ENCODE measurements at regions not wholly inside any gene's neighbourhood (a gene's known extent, or its start where the extent isn't known, plus 50 kb on each side); places are given as distances from the start of the nearest gene placed in this dataset.
A peak's percentile ranks its signal among the peaks of the same experiment; 100 is the strongest.

DNA sequence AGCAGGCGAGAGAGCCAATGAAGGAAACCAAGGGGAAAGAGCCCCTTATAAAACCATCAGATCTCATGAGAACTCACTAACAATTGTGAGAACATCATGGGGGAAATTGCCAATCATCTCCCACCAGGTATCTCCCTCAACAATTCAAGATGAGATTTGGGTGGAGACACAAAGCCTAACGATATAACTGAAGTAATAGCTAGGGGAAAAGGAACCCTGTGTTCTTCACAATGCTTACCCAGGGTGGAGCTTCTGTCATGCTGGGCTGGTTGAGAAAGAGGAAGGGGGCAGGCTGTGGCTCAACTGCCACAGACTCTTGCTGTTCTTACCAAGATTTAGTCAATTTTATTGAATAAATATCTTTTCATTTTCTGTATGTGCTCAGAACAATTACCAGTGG, 392.1 kb upstream of the HS6ST1 start:
- TF ChIP-seq TCF7 (CRISPR knock-in tag; IDR thresholded peaks at IDR 0.05; ENCODE audit: low read depth): no peak
- TF ChIP-seq, protein P1, sequence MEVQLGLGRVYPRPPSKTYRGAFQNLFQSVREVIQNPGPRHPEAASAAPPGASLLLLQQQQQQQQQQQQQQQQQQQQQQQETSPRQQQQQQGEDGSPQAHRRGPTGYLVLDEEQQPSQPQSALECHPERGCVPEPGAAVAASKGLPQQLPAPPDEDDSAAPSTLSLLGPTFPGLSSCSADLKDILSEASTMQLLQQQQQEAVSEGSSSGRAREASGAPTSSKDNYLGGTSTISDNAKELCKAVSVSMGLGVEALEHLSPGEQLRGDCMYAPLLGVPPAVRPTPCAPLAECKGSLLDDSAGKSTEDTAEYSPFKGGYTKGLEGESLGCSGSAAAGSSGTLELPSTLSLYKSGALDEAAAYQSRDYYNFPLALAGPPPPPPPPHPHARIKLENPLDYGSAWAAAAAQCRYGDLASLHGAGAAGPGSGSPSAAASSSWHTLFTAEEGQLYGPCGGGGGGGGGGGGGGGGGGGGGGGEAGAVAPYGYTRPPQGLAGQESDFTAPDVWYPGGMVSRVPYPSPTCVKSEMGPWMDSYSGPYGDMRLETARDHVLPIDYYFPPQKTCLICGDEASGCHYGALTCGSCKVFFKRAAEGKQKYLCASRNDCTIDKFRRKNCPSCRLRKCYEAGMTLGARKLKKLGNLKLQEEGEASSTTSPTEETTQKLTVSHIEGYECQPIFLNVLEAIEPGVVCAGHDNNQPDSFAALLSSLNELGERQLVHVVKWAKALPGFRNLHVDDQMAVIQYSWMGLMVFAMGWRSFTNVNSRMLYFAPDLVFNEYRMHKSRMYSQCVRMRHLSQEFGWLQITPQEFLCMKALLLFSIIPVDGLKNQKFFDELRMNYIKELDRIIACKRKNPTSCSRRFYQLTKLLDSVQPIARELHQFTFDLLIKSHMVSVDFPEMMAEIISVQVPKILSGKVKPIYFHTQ (CRISPR knock-in tag; IDR thresholded peaks at IDR 0.05): no peak
- no peak for TF ChIP-seq TEAD4 (CRISPR knock-in tag; IDR thresholded peaks at IDR 0.05)
- no peak for TF ChIP-seq ZNF396 (CRISPR knock-in tag; IDR thresholded peaks at IDR 0.05; ENCODE audit: borderline replicate concordance)
- no peak for TF ChIP-seq ZNF317 (CRISPR knock-in tag; IDR thresholded peaks at IDR 0.05; ENCODE audit: borderline replicate concordance, low read depth)
- ChIA-PET CTCF (interaction anchor here (1.2 to 1.3 kb wide), 2 partner anchors 30 to 66 kb away, joined by 3 to 4 read pairs; no protein-coding TSS in a partner anchor), POLR2A (no interaction called here)
- Mint-ChIP-seq H3K9me3 (peaks cover 44% of the 10 kb centered on the region), H3K4me3 (no peak overlapping the region), H3K27me3 (ENCODE audit: low read depth) (peaks cover 9% of the 10 kb centered on the region; the same call in 1 of the 2 replicates), H3K36me3 (peaks cover 36% of the 10 kb centered on the region), H3K27ac (no peak overlapping the region), H3K4me1 (no peaks in the 10 kb centered on the region; the same call in 1 of the 2 replicates)
- no peak for DNase-seq (ENCODE audit: low spot score)
- ATAC-seq: no peak

DNA sequence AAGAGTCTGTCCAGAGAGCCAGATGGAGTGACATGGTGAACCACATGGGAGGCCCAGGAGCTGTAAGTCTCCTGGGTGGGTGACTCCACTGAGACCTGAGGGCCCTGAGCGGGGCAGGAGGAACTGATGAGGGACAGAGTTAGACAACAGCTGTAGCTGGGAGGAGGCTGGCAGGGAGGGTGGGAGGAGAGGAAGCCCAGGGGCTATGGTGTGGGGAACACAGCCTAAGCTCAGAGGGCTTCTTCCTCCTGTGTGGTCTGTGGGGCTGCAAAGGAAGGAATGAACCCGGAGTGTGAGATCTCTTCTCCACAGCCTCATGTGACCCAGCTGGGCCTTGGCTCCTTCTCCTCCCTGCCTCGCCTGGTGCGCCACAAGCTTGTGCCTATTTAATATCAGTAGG, 395.6 kb upstream of the HS6ST1 start:
- ATAC-seq (no peak), DNase-seq (ENCODE audit: low spot score) (no peak)
- Mint-ChIP-seq H3K27me3 (ENCODE audit: low read depth) (no peaks in the 10 kb centered on the region; the same call in 1 of the 2 replicates), H3K36me3 (peaks cover 9% of the 10 kb centered on the region), H3K9me3 (peaks cover 15% of the 10 kb centered on the region), H3K27ac (no peak overlapping the region), H3K4me3 (no peak overlapping the region), H3K4me1 (peaks cover 2% of the 10 kb centered on the region; the same call in 1 of the 2 replicates)
- ChIA-PET CTCF (interaction anchor here (0.8 to 2.3 kb wide), 3 partner anchors 22 to 356 kb away, joined by 3 to 6 read pairs (median 4); no protein-coding TSS in a partner anchor), POLR2A (no interaction called here)
- TF ChIP-seq, protein P2, sequence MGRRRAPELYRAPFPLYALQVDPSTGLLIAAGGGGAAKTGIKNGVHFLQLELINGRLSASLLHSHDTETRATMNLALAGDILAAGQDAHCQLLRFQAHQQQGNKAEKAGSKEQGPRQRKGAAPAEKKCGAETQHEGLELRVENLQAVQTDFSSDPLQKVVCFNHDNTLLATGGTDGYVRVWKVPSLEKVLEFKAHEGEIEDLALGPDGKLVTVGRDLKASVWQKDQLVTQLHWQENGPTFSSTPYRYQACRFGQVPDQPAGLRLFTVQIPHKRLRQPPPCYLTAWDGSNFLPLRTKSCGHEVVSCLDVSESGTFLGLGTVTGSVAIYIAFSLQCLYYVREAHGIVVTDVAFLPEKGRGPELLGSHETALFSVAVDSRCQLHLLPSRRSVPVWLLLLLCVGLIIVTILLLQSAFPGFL (CRISPR knock-in tag; IDR thresholded peaks at IDR 0.05; ENCODE audit: borderline replicate concordance): no peak
- TF ChIP-seq, protein P3, sequence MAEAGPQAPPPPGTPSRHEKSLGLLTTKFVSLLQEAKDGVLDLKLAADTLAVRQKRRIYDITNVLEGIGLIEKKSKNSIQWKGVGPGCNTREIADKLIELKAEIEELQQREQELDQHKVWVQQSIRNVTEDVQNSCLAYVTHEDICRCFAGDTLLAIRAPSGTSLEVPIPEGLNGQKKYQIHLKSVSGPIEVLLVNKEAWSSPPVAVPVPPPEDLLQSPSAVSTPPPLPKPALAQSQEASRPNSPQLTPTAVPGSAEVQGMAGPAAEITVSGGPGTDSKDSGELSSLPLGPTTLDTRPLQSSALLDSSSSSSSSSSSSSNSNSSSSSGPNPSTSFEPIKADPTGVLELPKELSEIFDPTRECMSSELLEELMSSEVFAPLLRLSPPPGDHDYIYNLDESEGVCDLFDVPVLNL (CRISPR knock-in tag; IDR thresholded peaks at IDR 0.05; ENCODE audit: borderline replicate concordance, low read depth): no peak
- TF ChIP-seq, protein P4, sequence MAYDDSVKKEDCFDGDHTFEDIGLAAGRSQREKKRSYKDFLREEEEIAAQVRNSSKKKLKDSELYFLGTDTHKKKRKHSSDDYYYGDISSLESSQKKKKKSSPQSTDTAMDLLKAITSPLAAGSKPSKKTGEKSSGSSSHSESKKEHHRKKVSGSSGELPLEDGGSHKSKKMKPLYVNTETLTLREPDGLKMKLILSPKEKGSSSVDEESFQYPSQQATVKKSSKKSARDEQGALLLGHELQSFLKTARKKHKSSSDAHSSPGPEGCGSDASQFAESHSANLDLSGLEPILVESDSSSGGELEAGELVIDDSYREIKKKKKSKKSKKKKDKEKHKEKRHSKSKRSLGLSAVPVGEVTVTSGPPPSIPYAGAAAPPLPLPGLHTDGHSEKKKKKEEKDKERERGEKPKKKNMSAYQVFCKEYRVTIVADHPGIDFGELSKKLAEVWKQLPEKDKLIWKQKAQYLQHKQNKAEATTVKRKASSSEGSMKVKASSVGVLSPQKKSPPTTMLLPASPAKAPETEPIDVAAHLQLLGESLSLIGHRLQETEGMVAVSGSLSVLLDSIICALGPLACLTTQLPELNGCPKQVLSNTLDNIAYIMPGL (CRISPR knock-in tag; IDR thresholded peaks at IDR 0.05): no peak
- TF ChIP-seq FOXK1 (CRISPR knock-in tag; IDR thresholded peaks at IDR 0.05) (no peak), ZSCAN18 (CRISPR knock-in tag; IDR thresholded peaks at IDR 0.05) (no peak), GTF2I (CRISPR knock-in tag; conservative IDR thresholded peaks at IDR 0.05) (no peak)

- Mint-ChIP-seq H3K4me1 (peaks cover 2% of the 10 kb centered on the region; the same call in 1 of the 2 replicates), H3K9me3 (peaks cover 10% of the 10 kb centered on the region), H3K36me3 (peaks cover 3% of the 10 kb centered on the region), H3K27ac (no peak overlapping the region), H3K4me3 (no peak overlapping the region), H3K27me3 (ENCODE audit: low read depth) (no peaks in the 10 kb centered on the region; the same call in 1 of the 2 replicates)
- DNase-seq (ENCODE audit: low spot score) (peak; percentile 55), ATAC-seq (peak; percentile 86)
- CTCF ChIA-PET: interaction anchor here (0.9 to 2.3 kb wide), 3 partner anchors 22 to 71 kb away, joined by 4 to 6 read pairs (median 4); no protein-coding TSS in a partner anchor
- POLR2A ChIA-PET: no interaction called here
- TF ChIP-seq NFATC4 (CRISPR knock-in tag; IDR thresholded peaks at IDR 0.05) (no peak), NFYB (CRISPR knock-in tag; conservative IDR thresholded peaks at IDR 0.05; ENCODE audit: low read depth) (no peak; the same call in 1 of the 2 replicates), GRHL2 (CRISPR knock-in tag; IDR thresholded peaks at IDR 0.05; ENCODE audit: insufficient replicate concordance, severe bottlenecking) (no peak), ZNF317 (CRISPR knock-in tag; IDR thresholded peaks at IDR 0.05; ENCODE audit: borderline replicate concordance, low read depth) (no peak), NR3C1 (CRISPR knock-in tag; conservative IDR thresholded peaks at IDR 0.05; ENCODE audit: low read depth) (no peak), TP53 (CRISPR knock-in tag; IDR thresholded peaks at IDR 0.05) (no peak), USF1 (CRISPR knock-in tag; IDR thresholded peaks at IDR 0.05) (no peak), SMAD3 (CRISPR knock-in tag; IDR thresholded peaks at IDR 0.05; ENCODE audit: borderline replicate concordance) (no peak), ZNF281 (CRISPR knock-in tag; IDR thresholded peaks at IDR 0.05) (no peak)
These were observed 396.2 kb upstream of the HS6ST1 start for GRCh38 chr2:128714851-128715312.
